ENCODE measurements at regions not wholly inside any gene's neighbourhood (a gene's known extent, or its start where the extent isn't known, plus 50 kb on each side); places are given as distances from the start of the nearest gene placed in this dataset.
"Not testable (repeated sequence)": the region's sequence is repeated elsewhere in the genome, so short reads cannot be mapped to it uniquely, and the experiment has no call there.

- Mint-ChIP-seq H3K27me3 (ENCODE audit: unreplicated experiment) (peaks cover 2% of the 10 kb centered on the region), H3K4me3 (ENCODE audit: unreplicated experiment) (no peak overlapping the region), H3K36me3 (ENCODE audit: unreplicated experiment) (no peaks in the 10 kb centered on the region), H3K27ac (ENCODE audit: unreplicated experiment) (no peak overlapping the region), H3K9me3 (ENCODE audit: unreplicated experiment) (no peaks in the 10 kb centered on the region), H3K4me1 (ENCODE audit: low read depth, unreplicated experiment) (no peaks in the 10 kb centered on the region)
- TF ChIP-seq, protein P1, sequence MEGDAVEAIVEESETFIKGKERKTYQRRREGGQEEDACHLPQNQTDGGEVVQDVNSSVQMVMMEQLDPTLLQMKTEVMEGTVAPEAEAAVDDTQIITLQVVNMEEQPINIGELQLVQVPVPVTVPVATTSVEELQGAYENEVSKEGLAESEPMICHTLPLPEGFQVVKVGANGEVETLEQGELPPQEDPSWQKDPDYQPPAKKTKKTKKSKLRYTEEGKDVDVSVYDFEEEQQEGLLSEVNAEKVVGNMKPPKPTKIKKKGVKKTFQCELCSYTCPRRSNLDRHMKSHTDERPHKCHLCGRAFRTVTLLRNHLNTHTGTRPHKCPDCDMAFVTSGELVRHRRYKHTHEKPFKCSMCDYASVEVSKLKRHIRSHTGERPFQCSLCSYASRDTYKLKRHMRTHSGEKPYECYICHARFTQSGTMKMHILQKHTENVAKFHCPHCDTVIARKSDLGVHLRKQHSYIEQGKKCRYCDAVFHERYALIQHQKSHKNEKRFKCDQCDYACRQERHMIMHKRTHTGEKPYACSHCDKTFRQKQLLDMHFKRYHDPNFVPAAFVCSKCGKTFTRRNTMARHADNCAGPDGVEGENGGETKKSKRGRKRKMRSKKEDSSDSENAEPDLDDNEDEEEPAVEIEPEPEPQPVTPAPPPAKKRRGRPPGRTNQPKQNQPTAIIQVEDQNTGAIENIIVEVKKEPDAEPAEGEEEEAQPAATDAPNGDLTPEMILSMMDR (IDR thresholded peaks at IDR 0.05; ENCODE audit: partially characterized antibody, unreplicated experiment), result no peak
- DNase-seq, result peak; percentile 49
These were observed 1504.5 kb upstream of the PCDH10 start for GRCh38 chr4:131644619-131645018.

GRCh38 chr4:131649227-131649626 is 1499.9 kb upstream of the PCDH10 start:
- H3K9me3 Mint-ChIP-seq (ENCODE audit: unreplicated experiment), result no peaks in the 10 kb centered on the region
- H3K27me3 Mint-ChIP-seq (ENCODE audit: unreplicated experiment), result no peaks in the 10 kb centered on the region
- TF ChIP-seq, protein P1 (IDR thresholded peaks at IDR 0.05; ENCODE audit: partially characterized antibody, unreplicated experiment), result no peak
- no peaks in the 10 kb centered on the region for H3K4me1 Mint-ChIP-seq (ENCODE audit: low read depth, unreplicated experiment)
- no peak overlapping the region for H3K4me3 Mint-ChIP-seq (ENCODE audit: unreplicated experiment)
- no peak for DNase-seq
- no peak overlapping the region for H3K27ac Mint-ChIP-seq (ENCODE audit: unreplicated experiment)
- no peaks in the 10 kb centered on the region for H3K36me3 Mint-ChIP-seq (ENCODE audit: unreplicated experiment)

- H3K27ac Mint-ChIP-seq (ENCODE audit: unreplicated experiment), result no peak overlapping the region
- no peaks in the 10 kb centered on the region for H3K27me3 Mint-ChIP-seq (ENCODE audit: unreplicated experiment)
- no peak for DNase-seq
- H3K36me3 Mint-ChIP-seq (ENCODE audit: unreplicated experiment), result no peaks in the 10 kb centered on the region
- H3K4me1 Mint-ChIP-seq (ENCODE audit: low read depth, unreplicated experiment), result no peaks in the 10 kb centered on the region
- H3K9me3 Mint-ChIP-seq (ENCODE audit: unreplicated experiment), result no peaks in the 10 kb centered on the region
- no peak overlapping the region for H3K4me3 Mint-ChIP-seq (ENCODE audit: unreplicated experiment)
- TF ChIP-seq, protein P1 (IDR thresholded peaks at IDR 0.05; ENCODE audit: partially characterized antibody, unreplicated experiment), result no peak
These were observed 1498.1 kb upstream of the PCDH10 start for GRCh38 chr4:131650951-131651350.

- H3K4me3 Mint-ChIP-seq (ENCODE audit: unreplicated experiment); H3K27me3 Mint-ChIP-seq (ENCODE audit: unreplicated experiment); H3K36me3 Mint-ChIP-seq (ENCODE audit: unreplicated experiment); H3K27ac Mint-ChIP-seq (ENCODE audit: unreplicated experiment); H3K4me1 Mint-ChIP-seq (ENCODE audit: low read depth, unreplicated experiment); H3K9me3 Mint-ChIP-seq (ENCODE audit: unreplicated experiment); DNase-seq: not testable (repeated sequence)
These were observed 1465.8 kb upstream of the PCDH10 start for GRCh38 chr4:131683314-131683713.

DNA sequence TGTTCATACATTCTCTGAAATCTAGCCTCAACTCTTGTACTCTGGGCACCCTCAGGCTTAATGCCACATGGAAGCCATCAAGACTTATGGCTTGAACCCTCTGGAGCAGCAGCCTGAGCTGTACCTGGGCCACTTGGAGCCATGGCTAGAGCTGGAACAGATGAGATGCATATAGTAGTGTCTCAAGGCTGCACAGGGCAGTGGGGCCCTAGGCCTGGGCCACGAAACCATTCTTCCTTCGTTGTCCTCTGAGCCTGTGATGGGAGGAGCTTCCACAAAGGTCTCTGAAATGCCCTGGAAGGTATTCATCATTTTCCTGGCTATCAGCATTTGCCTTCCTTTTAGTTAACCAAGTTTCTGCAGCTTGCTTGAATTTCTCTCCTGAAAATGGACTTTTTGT is 1427.2 kb upstream of the PCDH10 start:
- Mint-ChIP-seq H3K27me3 (ENCODE audit: unreplicated experiment) (peaks cover 2% of the 10 kb centered on the region), H3K4me3 (ENCODE audit: unreplicated experiment) (no peak overlapping the region), H3K36me3 (ENCODE audit: unreplicated experiment) (peaks cover 4% of the 10 kb centered on the region), H3K27ac (ENCODE audit: unreplicated experiment) (no peak overlapping the region), H3K4me1 (ENCODE audit: low read depth, unreplicated experiment) (no peaks in the 10 kb centered on the region), H3K9me3 (ENCODE audit: unreplicated experiment) (peaks cover 5% of the 10 kb centered on the region)
- TF ChIP-seq, protein P1 (IDR thresholded peaks at IDR 0.05; ENCODE audit: partially characterized antibody, unreplicated experiment), result no peak
- DNase-seq, result no peak

GRCh38 chr4:131723069-131723468 is 1426.0 kb upstream of the PCDH10 start:
- H3K4me1 Mint-ChIP-seq (ENCODE audit: low read depth, unreplicated experiment); H3K9me3 Mint-ChIP-seq (ENCODE audit: unreplicated experiment); H3K27me3 Mint-ChIP-seq (ENCODE audit: unreplicated experiment); H3K36me3 Mint-ChIP-seq (ENCODE audit: unreplicated experiment); H3K4me3 Mint-ChIP-seq (ENCODE audit: unreplicated experiment); H3K27ac Mint-ChIP-seq (ENCODE audit: unreplicated experiment); DNase-seq: not testable (repeated sequence)

GRCh38 chr4:131724847-131725246 is 1424.2 kb upstream of the PCDH10 start:
- H3K27ac Mint-ChIP-seq (ENCODE audit: unreplicated experiment); H3K27me3 Mint-ChIP-seq (ENCODE audit: unreplicated experiment); H3K36me3 Mint-ChIP-seq (ENCODE audit: unreplicated experiment); H3K4me1 Mint-ChIP-seq (ENCODE audit: low read depth, unreplicated experiment); H3K9me3 Mint-ChIP-seq (ENCODE audit: unreplicated experiment); H3K4me3 Mint-ChIP-seq (ENCODE audit: unreplicated experiment): not testable (repeated sequence)
- DNase-seq, result peak; percentile 81

DNA sequence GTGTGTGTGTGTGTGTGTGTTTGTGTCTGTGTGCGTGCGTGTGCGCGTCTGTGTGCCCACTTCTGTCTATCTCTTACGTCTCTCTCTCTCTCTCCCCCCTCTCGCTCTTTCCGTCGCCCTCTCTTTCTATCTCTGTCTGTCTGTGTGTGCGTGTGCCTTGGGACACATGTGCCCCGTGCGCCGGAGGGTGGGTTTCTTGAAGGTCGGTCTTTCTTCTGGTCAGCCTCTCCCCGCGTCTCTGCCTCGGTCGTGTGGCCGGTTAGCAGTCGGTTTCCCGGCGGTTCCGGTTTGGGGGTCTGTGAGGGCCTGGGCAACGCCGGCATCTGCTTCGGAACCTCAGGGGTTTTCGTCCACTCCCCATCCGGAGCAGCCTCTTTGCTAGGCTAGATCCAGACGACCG is 1423.6 kb upstream of the PCDH10 start:
- not testable (repeated sequence) for DNase-seq; H3K36me3 Mint-ChIP-seq (ENCODE audit: unreplicated experiment); H3K27me3 Mint-ChIP-seq (ENCODE audit: unreplicated experiment); H3K27ac Mint-ChIP-seq (ENCODE audit: unreplicated experiment); H3K9me3 Mint-ChIP-seq (ENCODE audit: unreplicated experiment); H3K4me1 Mint-ChIP-seq (ENCODE audit: low read depth, unreplicated experiment); H3K4me3 Mint-ChIP-seq (ENCODE audit: unreplicated experiment)

GRCh38 chr4:131726940-131727339 is 1422.2 kb upstream of the PCDH10 start:
- not testable (repeated sequence) for H3K27me3 Mint-ChIP-seq (ENCODE audit: unreplicated experiment); H3K36me3 Mint-ChIP-seq (ENCODE audit: unreplicated experiment); H3K4me1 Mint-ChIP-seq (ENCODE audit: low read depth, unreplicated experiment); DNase-seq; H3K27ac Mint-ChIP-seq (ENCODE audit: unreplicated experiment); H3K9me3 Mint-ChIP-seq (ENCODE audit: unreplicated experiment); H3K4me3 Mint-ChIP-seq (ENCODE audit: unreplicated experiment)

All from glutamatergic neuron (in vitro differentiated cells).